ENCODE measurements at regions not wholly inside any gene's neighbourhood (a gene's known extent, or its start where the extent isn't known, plus 50 kb on each side); places are given as distances from the start of the nearest gene placed in this dataset.

GRCh38 chr21:15620892-15621291 is 108.9 kb upstream of the USP25 start:
- no peak for TF ChIP-seq POLR2AphosphoS5 (IDR thresholded peaks at IDR 0.05; ENCODE audit: low read depth, low read length)
- TF ChIP-seq POLR2A (IDR thresholded peaks at IDR 0.05; ENCODE audit: low read depth, low read length) = no peak
- TF ChIP-seq SPI1 (IDR thresholded peaks at IDR 0.05; ENCODE audit: low read depth, low read length) = no peak
- no peak for TF ChIP-seq POU2F2 (IDR thresholded peaks at IDR 0.05; ENCODE audit: low read depth, low read length)
- TF ChIP-seq TAF1 (IDR thresholded peaks at IDR 0.05; ENCODE audit: low read depth, low read length) = no peak
- no peak for TF ChIP-seq PAX5 (IDR thresholded peaks at IDR 0.05; ENCODE audit: insufficient read depth, low read length, severe bottlenecking)
